Umbilical cord (tissue), 1 donor: ENCODE measurements at regions not wholly inside any gene's neighbourhood (a gene's known extent, or its start where the extent isn't known, plus 50 kb on each side); places are given as distances from the start of the nearest gene placed in this dataset.

Experiments used
- DNase-seq: peaks from one replicate; pipeline ENCODE4 v3.0.0-alpha.2; 2015; ENCODE audit warnings: low spot score

- no peak for DNase-seq
Observed at GRCh38 chr21:41671859-41672542, 94.9 kb downstream of the RIPK4 start.

- no peak for DNase-seq
Observed at GRCh38 chr21:41671212-41671762, 95.6 kb downstream of the RIPK4 start.

- DNase-seq, result no peak
Observed at GRCh38 chr21:41670056-41670805, 96.6 kb downstream of the RIPK4 start.

GRCh38 chr21:41669533-41669830, 97.4 kb downstream of the RIPK4 start:
- no peak for DNase-seq

- peak; percentile 36 for DNase-seq
Observed at GRCh38 chr21:41668686-41669532, 97.9 kb downstream of the RIPK4 start.

- DNase-seq, result no peak
Observed at GRCh38 chr21:41668051-41668541, 98.8 kb downstream of the RIPK4 start.

- no peak for DNase-seq
Observed at GRCh38 chr21:41667136-41667535, 99.7 kb downstream of the RIPK4 start.

- DNase-seq, result no peak
Observed at GRCh38 chr21:41666641-41667081, 100.2 kb downstream of the RIPK4 start.

- DNase-seq, result no peak
Observed at GRCh38 chr21:41665766-41666595, 100.9 kb downstream of the RIPK4 start.

- peak; percentile 81 for DNase-seq
Observed at GRCh38 chr21:41664881-41665765, 101.7 kb downstream of the RIPK4 start.

- DNase-seq, result no peak
Observed at GRCh38 chr21:41663805-41664788, 102.8 kb downstream of the RIPK4 start.

- no peak for DNase-seq
Observed at GRCh38 chr21:41662761-41663160, 104.1 kb downstream of the RIPK4 start.

- DNase-seq, result no peak
Observed at GRCh38 chr21:41662161-41662560, 104.7 kb downstream of the RIPK4 start.

- DNase-seq, result no peak
Observed at GRCh38 chr21:41660748-41661147, 106.1 kb downstream of the RIPK4 start.

GRCh38 chr21:41659791-41660560, 106.9 kb downstream of the RIPK4 start:
- DNase-seq, result no peak

- DNase-seq, result no peak
Observed at GRCh38 chr21:41656946-41657525, 109.8 kb downstream of the RIPK4 start.

- no peak for DNase-seq
Observed at GRCh38 chr21:41655259-41655658, 111.6 kb downstream of the RIPK4 start.
